Eye (tissue), 1 donor: ENCODE measurements at regions not wholly inside any gene's neighbourhood (a gene's known extent, or its start where the extent isn't known, plus 50 kb on each side); places are given as distances from the start of the nearest gene placed in this dataset.

Source experiments
- DNase-seq: peaks from one replicate; pipeline ENCODE4 v3.0.0-alpha.2; 2015

- no peak for DNase-seq
Observed at GRCh38 chr2:153819074-153819473, 52.6 kb upstream of the GALNT13 start.

- no peak for DNase-seq
Observed at GRCh38 chr2:153819501-153819900, 52.2 kb upstream of the GALNT13 start.
